ENCODE measurements at regions not wholly inside any gene's neighbourhood (a gene's known extent, or its start where the extent isn't known, plus 50 kb on each side); places are given as distances from the start of the nearest gene placed in this dataset.

DNA sequence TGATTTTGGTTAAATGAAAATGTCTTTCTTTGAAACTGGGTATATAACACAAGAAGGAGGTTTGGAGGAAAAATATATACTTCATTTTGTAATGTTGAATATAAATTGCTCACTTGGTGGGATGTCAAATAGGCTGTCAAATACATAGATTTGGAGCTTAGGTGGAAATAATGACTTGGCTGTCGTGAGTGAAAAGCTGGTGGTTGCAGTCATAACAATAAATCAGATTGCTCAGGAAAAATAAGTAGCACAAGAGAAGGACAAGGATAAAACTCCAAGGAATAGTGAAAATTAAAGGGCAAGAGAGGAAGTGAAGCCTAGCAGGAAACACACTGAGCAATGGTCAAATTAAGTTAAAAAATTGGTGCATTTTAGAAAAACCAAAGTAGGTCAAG lies 253.0 kb upstream of the ANKRD50 start:
- H3K4me1 Mint-ChIP-seq (ENCODE audit: low read depth) = no peaks in the 10 kb centered on the region
- ATAC-seq (no peak), DNase-seq (no peak)
- peaks cover 8% of the 10 kb centered on the region for H3K9me3 Mint-ChIP-seq
- no peak overlapping the region for H3K4me3 Mint-ChIP-seq
- H3K36me3 Mint-ChIP-seq (ENCODE audit: insufficient read depth) = no peaks in the 10 kb centered on the region
- no peaks in the 10 kb centered on the region for H3K27me3 Mint-ChIP-seq (ENCODE audit: low read depth)

DNA sequence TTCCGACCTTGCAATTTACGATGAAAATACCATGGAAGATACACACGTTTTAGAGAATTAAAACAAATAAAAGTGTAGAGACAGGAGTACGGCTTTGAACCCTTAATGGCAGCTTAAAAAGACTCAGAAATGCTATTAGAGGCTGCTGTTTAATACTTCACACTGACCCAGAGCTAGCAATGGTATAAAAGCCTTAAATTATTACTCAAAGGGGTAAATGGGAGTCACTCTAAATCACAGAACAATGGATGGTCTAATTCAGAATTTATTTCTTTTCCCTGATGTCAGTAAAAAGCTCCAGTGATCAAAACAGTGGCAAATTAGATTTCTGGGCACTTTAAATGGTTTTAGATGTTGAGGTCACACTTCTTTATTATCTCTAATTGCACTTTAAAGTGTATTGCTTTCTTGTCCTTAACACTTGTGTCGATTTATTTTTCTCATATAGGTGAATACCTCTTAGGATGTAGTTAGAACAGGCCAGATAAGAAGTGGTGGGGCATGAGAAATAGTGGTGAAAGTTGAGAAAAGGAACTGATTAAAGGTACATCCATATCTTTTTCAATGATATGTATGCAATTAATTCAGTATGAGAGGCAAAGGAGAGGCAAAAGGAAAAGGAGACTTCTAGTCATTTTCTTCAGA lies 252.4 kb upstream of the ANKRD50 start:
- Mint-ChIP-seq H3K4me1 (ENCODE audit: low read depth) (no peaks in the 10 kb centered on the region), H3K9me3 (peaks cover 13% of the 10 kb centered on the region), H3K4me3 (no peak overlapping the region), H3K36me3 (ENCODE audit: insufficient read depth) (no peaks in the 10 kb centered on the region), H3K27me3 (ENCODE audit: low read depth) (no peaks in the 10 kb centered on the region)
- DNase-seq = no peak
- no peak for ATAC-seq

DNA sequence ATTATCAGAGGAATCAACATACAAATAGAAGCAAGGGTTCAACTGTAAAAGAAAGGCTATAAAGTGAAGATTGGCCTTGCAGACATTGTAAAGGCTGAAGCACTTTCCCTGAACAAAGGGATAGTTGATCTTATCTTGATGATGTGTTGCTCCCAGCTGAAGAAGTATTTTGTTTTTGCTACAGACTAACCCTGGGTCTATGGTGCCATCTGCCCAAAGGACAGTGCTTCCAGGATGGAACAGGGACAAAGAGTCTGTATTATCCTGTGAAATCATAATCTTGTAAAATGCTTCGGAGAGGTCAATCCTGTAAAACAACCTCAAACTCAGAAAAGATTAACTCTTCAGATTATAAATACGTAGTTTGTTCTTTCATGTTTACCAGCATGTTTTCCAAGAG lies 251.7 kb upstream of the ANKRD50 start:
- no peak overlapping the region for H3K4me3 Mint-ChIP-seq
- no peaks in the 10 kb centered on the region for H3K27me3 Mint-ChIP-seq (ENCODE audit: low read depth)
- no peaks in the 10 kb centered on the region for H3K36me3 Mint-ChIP-seq (ENCODE audit: insufficient read depth)
- DNase-seq = no peak
- no peak for ATAC-seq
- no peaks in the 10 kb centered on the region for H3K4me1 Mint-ChIP-seq (ENCODE audit: low read depth)
- H3K9me3 Mint-ChIP-seq = peaks cover 16% of the 10 kb centered on the region

DNA sequence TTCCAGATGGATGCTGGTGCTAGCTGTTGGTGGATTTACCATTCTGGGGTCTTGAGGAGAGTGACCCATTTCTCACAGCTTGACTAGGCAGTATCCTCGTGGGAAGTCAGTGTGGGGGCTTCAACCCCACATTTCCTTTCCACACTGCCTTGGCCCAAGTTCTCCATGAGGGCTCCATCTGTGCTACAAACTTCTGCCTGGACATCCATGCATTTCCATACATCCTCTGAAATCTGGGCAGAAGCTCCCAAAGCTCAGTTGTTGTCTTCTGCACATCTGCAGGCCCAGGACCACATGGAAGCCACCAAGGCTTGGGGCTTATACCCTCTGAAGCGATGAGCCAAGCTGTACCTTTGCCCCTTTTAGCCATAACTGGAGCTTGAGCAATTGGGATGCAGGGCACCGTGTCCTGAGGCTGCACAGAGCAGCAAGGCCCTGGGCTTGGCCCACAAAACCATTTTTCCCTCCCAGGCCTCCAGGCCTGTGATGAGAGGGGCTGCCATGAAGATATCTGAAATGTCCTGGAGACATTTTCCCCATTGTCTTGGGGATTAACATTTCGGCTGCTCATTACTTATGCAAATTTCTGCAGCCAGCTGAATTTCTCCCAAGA lies 248.7 kb upstream of the ANKRD50 start:
- DNase-seq = no peak
- Mint-ChIP-seq H3K4me1 (ENCODE audit: low read depth) (no peaks in the 10 kb centered on the region), H3K4me3 (no peak overlapping the region), H3K27me3 (ENCODE audit: low read depth) (no peaks in the 10 kb centered on the region), H3K36me3 (ENCODE audit: insufficient read depth) (no peaks in the 10 kb centered on the region), H3K9me3 (peaks cover 16% of the 10 kb centered on the region)
- ATAC-seq = no peak

DNA sequence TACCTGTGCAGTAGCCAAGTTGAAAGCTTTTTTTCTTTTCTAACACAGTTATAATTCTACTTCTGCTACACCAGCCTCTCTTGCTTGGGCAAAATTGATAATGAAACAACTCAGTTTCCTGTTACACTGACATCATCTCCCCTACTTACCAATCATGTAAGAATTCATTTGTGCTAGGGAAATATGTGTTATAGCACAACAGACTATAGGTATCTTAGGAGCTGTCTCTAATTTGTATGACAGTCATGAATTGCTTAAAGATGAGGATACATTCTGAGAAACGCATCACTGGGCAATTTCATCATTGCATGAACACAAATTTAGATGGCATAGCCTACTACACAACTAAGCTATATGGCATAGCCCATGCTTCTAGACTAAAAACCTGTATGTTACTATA lies 246.3 kb upstream of the ANKRD50 start:
- DNase-seq = no peak
- ATAC-seq = no peak
- Mint-ChIP-seq H3K4me1 (ENCODE audit: low read depth) (no peaks in the 10 kb centered on the region), H3K9me3 (peaks cover 16% of the 10 kb centered on the region), H3K36me3 (ENCODE audit: insufficient read depth) (no peaks in the 10 kb centered on the region), H3K4me3 (no peak overlapping the region), H3K27me3 (ENCODE audit: low read depth) (no peaks in the 10 kb centered on the region)

DNA sequence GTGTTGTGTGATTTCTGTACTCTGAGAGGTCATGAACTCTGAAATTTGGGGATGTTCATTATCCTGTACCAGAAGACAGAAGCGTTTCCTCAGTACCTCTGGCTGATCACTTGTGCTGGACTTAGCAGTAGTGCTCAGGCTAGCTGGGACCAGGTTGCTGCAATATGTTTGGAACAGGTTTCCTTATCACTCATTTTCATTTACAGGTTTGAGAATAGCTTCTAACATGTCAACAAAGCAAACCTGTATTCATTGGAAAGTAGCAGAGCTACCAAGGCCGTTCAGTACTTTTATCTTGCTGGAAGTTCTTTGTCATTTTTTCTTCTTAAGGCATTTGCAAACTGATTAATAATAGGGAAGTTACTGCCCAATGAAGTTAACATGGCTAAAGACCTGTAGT lies 242.9 kb upstream of the ANKRD50 start:
- Mint-ChIP-seq H3K9me3 (peaks cover 8% of the 10 kb centered on the region), H3K27me3 (ENCODE audit: low read depth) (no peaks in the 10 kb centered on the region), H3K4me3 (no peak overlapping the region), H3K4me1 (ENCODE audit: low read depth) (no peaks in the 10 kb centered on the region), H3K36me3 (ENCODE audit: insufficient read depth) (no peaks in the 10 kb centered on the region)
- ATAC-seq (no peak), DNase-seq (no peak)

DNA sequence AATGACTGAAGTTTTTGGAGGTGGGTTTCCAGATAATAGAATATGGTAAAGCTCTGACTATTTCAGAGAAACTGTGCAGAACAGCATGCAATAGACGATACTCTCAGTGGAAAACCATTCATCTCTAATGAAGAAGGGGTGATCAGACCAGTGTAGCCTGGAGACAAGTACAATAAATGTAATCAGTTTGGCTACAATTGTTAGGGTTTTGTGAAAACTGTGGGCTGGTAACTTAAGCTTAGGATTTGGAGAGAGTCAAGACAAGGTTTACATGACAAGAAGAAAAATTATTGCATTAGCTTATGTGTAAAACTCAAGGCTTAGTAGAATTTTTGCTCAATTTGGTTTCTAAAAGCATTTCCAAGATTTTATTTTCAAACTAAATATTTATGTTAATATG lies 241.5 kb upstream of the ANKRD50 start:
- no peak for DNase-seq
- ATAC-seq = no peak
- no peaks in the 10 kb centered on the region for H3K36me3 Mint-ChIP-seq (ENCODE audit: insufficient read depth)
- H3K9me3 Mint-ChIP-seq = no peaks in the 10 kb centered on the region
- no peaks in the 10 kb centered on the region for H3K27me3 Mint-ChIP-seq (ENCODE audit: low read depth)
- no peaks in the 10 kb centered on the region for H3K4me1 Mint-ChIP-seq (ENCODE audit: low read depth)
- H3K4me3 Mint-ChIP-seq = no peak overlapping the region

DNA sequence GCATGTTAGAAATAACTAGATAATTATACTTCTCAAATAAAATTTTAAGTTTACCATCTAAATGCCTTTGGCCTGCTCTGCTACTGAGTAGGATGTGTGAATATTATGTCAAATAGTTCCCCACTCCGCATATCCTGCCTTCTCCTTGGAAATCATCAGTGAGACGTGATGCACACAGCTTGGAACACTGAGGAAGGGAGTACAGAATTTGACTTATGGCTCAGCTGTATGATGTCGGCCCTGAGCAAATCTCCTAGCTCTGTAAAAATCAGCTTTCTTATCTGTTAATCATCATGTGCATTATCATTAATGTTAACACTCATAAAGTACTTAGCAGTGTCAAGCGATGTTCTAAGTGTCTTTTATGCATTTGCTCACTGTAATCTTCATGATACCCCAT lies 241.0 kb upstream of the ANKRD50 start:
- ATAC-seq = no peak

DNA sequence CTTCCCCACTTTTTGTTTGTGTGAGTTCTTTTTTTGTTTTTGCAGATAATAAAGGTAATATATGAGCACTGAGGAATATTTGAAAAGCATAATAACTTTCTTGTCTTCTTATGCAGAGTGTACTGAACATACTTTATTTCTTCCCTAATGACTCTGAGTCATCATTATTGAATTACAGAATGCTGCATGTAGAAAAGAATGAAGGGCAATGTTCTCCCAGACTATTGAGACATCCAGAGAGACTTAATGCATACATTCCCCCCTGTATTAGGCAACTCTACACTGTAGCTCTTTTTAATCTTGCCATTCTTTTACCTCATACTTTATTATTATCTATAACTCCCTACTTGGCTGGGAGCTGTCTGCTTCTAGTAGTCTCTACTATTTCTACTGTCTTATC lies 240.5 kb upstream of the ANKRD50 start:
- DNase-seq (no peak), ATAC-seq (no peak)
- H3K9me3 Mint-ChIP-seq = no peaks in the 10 kb centered on the region
- H3K36me3 Mint-ChIP-seq (ENCODE audit: insufficient read depth) = no peaks in the 10 kb centered on the region
- H3K4me1 Mint-ChIP-seq (ENCODE audit: low read depth) = no peaks in the 10 kb centered on the region
- no peaks in the 10 kb centered on the region for H3K27me3 Mint-ChIP-seq (ENCODE audit: low read depth)
- H3K4me3 Mint-ChIP-seq = no peak overlapping the region

More for the DNA sequence above, 241.0 kb upstream of the ANKRD50 start:
- Mint-ChIP-seq H3K27me3 (ENCODE audit: low read depth) (no peaks in the 10 kb centered on the region), H3K36me3 (ENCODE audit: insufficient read depth) (no peaks in the 10 kb centered on the region), H3K9me3 (no peaks in the 10 kb centered on the region), H3K4me1 (ENCODE audit: low read depth) (no peaks in the 10 kb centered on the region), H3K4me3 (no peak overlapping the region)
- DNase-seq = no peak

DNA sequence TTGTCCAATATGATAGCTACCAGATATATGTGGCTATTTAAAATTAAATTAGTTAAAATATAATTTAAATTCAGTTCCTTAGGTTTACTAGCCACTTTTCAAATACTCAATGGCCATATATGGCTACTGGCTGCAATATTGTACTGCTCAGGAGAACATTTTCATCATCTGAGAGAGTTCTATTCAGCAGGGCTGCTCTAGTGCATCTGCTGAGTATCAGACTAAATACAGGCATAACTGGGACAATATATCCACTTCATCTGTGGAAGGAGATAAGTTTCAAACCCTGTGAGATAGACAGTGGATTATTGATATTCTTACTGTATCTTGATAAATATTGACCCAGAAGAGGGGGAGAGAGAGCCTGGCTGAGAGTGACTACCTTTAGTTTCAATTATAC lies 240.1 kb upstream of the ANKRD50 start:
- Mint-ChIP-seq H3K9me3 (no peaks in the 10 kb centered on the region), H3K4me3 (no peak overlapping the region), H3K36me3 (ENCODE audit: insufficient read depth) (no peaks in the 10 kb centered on the region), H3K27me3 (ENCODE audit: low read depth) (no peaks in the 10 kb centered on the region), H3K4me1 (ENCODE audit: low read depth) (no peaks in the 10 kb centered on the region)
- no peak for DNase-seq
- ATAC-seq = no peak

DNA sequence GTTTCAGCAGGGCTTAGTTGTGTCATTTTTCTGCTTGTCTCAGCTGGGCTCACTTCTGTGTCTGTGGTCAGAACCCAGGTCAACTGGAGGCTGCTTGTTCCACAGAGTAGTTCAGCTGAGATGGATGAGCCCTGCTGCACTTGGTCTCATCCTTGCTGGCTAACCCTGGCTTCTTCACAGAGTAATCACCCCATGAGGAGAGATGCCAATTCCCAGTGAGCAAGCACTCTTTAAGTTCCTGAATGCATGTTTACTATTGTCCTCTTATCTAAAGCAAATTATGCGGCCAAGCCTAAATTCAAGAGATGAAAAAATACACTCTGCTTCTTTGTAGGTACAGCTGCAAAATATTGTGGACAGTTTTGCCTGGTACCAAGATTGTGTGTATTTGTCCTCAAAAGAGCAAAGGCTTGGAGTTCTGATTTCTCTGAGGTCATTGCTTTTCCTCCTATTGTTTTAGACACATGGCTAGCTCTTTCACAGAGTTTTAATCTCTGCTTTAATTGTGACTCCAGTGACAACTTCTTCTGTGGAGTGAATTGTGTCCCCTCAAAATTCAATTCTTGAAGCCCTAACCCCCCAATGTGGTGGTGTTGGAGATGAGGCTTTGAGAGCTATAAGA lies 236.6 kb upstream of the ANKRD50 start:
- Mint-ChIP-seq H3K4me3 (no peak overlapping the region), H3K36me3 (ENCODE audit: insufficient read depth) (no peaks in the 10 kb centered on the region), H3K4me1 (ENCODE audit: low read depth) (no peaks in the 10 kb centered on the region), H3K27me3 (ENCODE audit: low read depth) (no peaks in the 10 kb centered on the region), H3K9me3 (peaks cover 3% of the 10 kb centered on the region)
- DNase-seq (no peak), ATAC-seq (no peak)

DNA sequence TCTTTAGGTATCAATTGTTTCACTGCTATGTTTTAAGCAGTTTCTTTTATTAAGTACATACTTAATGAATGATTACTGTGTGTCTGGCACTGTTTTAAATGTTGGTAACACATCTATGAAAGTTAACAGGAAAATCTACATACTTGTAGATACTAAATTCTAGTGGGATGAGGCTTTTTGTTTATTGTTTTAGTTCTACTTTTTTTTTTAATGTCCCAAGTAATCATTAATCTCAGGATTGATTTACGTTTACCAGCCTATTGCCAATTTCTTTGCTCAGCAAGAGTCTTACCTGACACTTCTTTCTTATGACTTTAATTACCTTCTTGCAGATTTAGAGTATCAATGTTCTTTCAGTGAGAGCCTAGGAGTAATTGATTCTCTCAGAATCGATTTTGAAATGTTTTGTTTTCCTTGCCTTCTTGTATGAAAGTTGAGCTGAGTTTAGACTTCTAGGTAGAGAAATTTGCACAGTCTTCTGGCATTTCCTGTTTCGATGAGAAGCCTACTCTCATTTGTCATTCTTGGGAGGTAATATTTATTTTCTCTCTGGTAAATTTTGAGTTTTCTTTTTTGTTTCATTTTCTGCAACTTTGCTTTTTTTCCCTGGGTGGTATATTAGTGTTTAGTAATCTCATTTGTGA lies 235.2 kb upstream of the ANKRD50 start:
- H3K36me3 Mint-ChIP-seq (ENCODE audit: insufficient read depth) = no peaks in the 10 kb centered on the region
- DNase-seq (no peak), ATAC-seq (no peak)
- no peaks in the 10 kb centered on the region for H3K27me3 Mint-ChIP-seq (ENCODE audit: low read depth)
- H3K4me1 Mint-ChIP-seq (ENCODE audit: low read depth) = no peaks in the 10 kb centered on the region
- H3K9me3 Mint-ChIP-seq = peaks cover 3% of the 10 kb centered on the region
- H3K4me3 Mint-ChIP-seq = no peak overlapping the region

DNA sequence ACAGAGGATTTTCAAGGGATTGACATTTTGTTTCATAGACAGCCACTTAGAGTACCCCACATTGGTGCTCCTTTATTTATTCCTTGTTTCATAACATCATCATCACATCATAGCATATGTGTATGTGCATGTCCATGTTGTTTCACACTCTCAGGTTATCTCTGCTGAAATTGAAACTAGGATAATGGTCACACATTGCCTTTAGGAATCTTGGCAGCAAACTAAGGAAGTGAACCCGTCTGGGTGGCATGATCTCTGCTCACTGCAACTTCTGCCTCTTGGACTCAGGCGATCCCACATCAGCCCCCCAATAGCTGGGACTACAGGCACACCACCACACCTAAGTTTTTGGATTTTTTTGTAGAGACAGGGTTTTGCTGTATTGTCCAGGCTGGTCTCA lies 234.2 kb upstream of the ANKRD50 start:
- ATAC-seq = no peak
- Mint-ChIP-seq H3K36me3 (ENCODE audit: insufficient read depth) (no peaks in the 10 kb centered on the region), H3K4me3 (no peak overlapping the region), H3K9me3 (peaks cover 3% of the 10 kb centered on the region), H3K27me3 (ENCODE audit: low read depth) (no peaks in the 10 kb centered on the region), H3K4me1 (ENCODE audit: low read depth) (no peaks in the 10 kb centered on the region)
- DNase-seq = no peak

DNA sequence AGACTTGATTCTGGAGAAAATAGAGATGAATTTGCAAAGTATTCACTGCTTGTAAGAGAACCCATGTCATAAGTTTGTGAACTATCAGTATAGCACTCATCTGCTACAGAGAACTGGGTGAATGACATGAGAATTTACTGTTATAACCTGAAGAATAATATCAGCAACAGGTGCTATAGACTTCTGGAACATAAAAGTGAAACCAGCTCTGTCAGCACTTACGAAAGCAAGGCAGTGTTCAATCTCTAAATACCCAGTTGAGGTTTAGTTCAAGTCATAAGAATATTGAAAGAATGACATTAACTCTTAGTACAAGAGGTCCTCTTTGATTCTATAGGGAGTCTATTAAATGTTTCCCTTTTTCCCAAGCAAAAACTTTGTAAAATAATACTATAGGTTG lies 232.9 kb upstream of the ANKRD50 start:
- no peaks in the 10 kb centered on the region for H3K27me3 Mint-ChIP-seq (ENCODE audit: low read depth)
- ATAC-seq (no peak), DNase-seq (no peak)
- H3K36me3 Mint-ChIP-seq (ENCODE audit: insufficient read depth) = no peaks in the 10 kb centered on the region
- no peaks in the 10 kb centered on the region for H3K4me1 Mint-ChIP-seq (ENCODE audit: low read depth)
- peaks cover 3% of the 10 kb centered on the region for H3K9me3 Mint-ChIP-seq
- H3K4me3 Mint-ChIP-seq = no peak overlapping the region

DNA sequence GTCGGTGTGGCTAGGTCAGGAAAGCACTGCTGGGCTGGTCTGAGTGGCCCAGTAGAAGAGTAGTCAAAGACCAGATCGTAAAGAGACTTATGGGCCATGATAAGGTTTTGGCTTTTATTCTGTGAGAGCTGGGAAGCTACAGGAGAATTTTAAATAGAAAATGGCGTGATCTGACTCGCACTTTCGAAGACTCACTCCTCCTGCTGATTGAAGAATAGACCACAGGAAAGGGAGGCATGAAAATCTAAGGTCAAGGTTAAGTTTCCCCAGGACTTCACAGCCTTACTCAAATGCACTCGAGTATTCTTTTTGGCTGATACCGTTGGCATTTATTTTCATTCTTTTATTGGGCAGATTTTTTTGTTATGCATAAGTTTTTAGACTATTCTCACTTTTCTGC lies 231.4 kb upstream of the ANKRD50 start:
- Mint-ChIP-seq H3K9me3 (peaks cover 3% of the 10 kb centered on the region), H3K4me3 (no peak overlapping the region), H3K4me1 (ENCODE audit: low read depth) (no peaks in the 10 kb centered on the region), H3K36me3 (ENCODE audit: insufficient read depth) (no peaks in the 10 kb centered on the region), H3K27me3 (ENCODE audit: low read depth) (no peaks in the 10 kb centered on the region)
- DNase-seq (no peak), ATAC-seq (no peak)
